GM19395 (cell line): ENCODE measurements at regions not wholly inside any gene's neighbourhood (a gene's known extent, or its start where the extent isn't known, plus 50 kb on each side); places are given as distances from the start of the nearest gene placed in this dataset.

ENCODE experiments used
- ATAC-seq: cut with Tn5 transposase; IDR thresholded peaks from one replicate; pipeline ENCODE4 v1.9.1; 2021; ENCODE audit warnings: mild to moderate bottlenecking, moderate library complexity; ENCODE audit not compliant: unreplicated experiment

DNA sequence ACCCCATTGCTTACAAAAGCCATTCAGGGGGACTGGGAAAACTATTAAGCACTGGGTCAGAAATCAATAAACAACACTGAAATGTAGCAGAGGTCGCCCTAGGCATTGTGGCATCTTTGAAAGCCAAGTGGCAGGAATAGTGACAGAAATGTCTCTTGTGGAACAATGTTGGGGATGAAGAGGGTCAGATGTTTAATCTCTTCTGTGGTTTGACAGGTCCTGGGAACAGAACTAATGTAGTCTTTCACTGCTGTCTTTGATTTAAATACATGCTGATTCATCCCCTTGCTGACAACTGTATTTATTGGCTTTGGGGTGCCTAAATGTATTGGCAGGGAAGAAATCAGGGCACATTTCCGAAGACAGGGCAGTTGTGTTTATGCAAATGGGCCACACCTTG lies 194.8 kb downstream of the ATG4C start:
- ATAC-seq = no peak

DNA sequence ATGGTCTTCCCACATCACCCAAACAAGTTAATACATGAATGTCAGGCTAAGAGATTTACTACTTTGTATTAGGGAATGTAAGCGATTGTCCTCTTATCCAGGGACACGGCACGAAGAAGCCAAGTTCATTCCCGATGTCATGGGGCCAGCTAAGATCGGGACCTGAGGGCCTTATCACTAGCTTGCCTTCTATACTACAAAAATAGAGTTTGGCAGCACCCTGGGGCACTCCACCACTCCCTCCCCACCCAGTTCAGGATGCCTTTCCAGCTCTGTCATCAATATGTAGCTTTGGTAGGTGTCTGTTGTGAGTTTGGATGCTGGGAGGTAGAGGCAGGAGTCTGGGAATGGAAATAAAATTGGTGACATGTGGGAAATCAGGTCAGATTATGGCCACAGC lies 197.5 kb downstream of the ATG4C start:
- ATAC-seq = no peak

DNA sequence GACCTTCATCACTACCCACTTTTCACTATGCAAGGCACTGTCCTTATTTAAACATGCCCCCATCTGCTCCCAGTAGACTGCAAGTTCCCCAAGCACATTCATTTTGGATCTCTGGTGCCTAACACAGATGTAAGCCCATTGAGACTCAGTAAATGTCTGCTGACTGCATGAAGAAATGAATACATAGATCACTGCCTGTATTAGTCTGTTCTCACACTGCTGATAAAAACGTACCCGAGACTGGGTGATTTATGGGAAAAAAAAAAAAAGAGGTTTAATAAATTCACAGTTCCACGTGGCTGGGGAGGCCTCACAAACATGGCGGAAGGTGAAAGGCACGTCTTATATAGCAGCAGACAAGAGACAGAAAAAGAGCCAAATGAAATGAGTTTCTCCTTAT lies 204.9 kb downstream of the ATG4C start:
- no peak for ATAC-seq

DNA sequence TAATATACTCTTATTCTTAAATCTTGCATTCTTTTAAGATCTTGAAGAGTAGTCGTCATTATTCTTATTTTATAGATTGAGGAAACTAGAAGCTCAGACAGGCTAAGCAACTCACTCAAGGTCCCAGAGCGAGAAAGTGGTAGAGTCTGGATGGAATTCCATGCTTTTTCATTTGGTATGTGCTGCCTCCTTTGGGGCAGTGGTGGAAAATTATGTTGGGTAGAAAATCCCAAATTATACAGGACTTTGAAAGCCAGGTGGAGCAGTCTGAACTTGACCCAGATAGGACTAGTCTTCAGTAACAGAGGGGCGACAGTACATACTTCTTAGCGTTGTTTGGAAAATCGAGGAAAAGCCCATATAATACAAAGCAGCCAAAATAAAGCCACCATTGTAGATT lies 205.6 kb downstream of the ATG4C start:
- ATAC-seq = no peak

DNA sequence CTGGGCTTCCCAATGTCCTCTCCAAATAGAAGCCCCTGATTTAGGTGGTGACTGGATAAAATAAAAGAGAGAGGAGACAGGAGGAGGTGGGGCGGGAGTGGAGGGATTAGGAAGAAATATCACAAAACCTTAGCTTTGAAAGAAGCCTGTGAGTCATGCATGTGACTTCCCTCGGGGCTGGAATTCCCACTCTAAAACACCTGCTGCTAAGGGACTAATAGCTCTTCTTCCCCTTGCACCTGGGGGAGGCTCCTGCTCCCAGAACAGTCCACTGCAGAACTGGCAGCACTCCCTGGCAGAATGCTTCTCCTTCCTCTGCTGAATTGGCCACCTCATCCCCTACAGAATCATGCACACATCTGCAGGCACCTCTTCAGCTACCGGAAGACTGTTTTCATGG lies 207.2 kb downstream of the ATG4C start:
- ATAC-seq = no peak

DNA sequence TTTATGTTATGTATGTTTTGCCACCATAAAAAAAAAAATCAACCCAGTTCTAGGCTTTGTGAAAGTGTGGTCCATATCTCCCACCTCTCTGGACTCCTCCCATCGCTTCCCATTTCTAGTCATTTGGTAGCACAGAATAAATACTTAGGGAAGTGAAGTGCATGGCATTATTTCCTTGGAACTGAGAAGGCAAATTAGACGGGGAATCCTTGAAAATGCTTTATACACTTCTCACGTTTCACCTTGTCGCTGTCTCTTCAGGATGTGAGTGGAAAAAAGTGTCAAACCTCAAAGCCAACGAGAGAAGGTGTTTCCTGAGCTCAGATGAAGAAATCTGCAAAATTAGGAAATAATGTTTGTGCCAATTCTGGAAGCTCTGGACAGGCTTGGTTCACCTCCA lies 209.9 kb downstream of the ATG4C start:
- no peak for ATAC-seq

DNA sequence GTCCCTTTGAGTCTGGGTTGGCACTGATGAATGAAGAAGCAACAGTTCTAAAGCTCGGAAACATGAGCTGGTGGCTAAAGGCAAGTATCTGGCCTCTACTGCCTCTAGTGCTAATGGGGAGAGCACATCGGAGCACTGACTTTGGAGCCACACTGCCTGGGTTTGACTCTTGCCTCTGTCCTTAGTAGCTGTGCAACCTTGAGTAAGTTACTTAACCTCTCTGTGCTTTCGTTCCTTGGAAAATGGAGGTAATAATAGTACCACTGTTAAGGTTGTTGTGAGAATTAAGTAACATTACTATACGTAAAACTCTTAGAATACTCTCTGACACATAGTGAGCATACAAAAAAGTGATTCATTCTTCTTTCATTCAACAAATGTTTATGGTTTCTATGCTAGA lies 211.2 kb downstream of the ATG4C start:
- ATAC-seq = no peak

DNA sequence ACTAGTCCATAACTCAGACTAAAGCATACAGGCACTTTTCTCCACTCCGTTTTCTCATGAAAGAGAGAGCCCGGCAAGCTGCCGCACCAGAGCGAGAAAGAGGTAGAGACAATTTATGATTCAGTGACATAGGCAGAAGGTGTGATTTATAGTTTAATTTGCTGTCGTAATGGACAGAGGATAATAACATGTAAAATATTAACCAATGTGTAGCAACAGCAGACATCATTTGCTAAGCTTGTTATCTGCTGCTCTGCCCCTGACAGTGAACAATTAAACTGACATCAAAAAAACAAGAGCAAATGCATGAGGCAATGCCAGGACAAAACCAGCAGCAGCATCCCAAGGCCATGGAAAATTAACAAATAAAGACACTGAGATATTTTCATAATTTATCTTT lies 214.0 kb downstream of the ATG4C start:
- no peak for ATAC-seq

DNA sequence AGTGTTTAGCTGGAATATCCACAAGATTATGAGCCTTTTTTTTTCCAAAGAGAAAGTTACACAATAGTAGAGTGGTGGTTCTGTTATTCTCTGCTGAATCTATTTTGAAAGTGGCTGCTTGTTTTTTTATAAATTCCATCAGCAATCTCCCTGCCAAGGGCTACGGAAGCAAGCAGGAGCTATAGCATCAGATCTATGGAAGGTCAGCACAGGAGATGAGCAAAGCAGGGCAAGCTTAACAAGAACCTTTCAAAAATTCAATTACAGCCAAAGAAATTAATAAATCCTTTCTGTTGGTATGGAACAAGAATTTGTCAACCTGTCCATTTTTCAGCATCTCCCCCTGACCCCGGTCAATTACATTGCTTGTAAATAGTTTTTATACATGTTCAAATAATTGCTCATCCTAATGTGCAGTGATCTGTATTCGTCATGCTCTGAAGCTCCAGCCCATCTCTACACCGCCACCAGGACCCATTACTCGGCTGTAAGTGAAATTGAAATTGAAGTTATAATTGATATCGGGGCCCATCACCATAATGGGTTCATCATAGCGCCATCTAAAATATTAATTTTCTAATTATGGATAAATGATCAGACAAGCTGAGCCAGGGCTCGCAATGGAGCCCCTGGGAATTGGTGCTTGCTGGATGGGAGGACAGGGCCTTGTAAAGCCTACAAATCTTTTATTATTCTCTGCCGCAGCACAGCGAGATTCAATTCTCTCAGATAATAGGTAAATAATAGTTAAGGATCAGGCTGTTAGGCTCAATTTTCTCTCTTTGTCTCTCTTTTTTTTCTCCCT lies 215.1 kb downstream of the ATG4C start:
- no peak for ATAC-seq

DNA sequence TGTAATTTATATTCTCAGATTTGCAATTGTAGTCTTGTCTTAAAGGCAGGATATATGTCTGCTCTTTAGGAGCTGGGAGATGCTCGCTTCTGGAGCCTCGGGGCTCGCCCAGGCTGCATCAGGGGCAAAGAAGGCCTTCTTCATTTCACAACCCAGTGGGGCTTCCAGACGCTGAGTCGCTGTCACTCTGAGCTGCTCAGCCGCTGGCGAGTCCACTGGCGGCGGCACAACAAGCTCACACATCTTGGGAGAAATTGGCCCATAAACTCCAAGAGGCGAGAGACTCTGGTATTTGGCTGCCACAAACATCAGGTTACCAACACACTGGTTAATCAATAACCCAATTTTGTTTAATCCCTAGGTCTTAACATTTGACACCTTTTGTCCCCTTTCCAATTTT lies 216.6 kb downstream of the ATG4C start:
- no peak for ATAC-seq

DNA sequence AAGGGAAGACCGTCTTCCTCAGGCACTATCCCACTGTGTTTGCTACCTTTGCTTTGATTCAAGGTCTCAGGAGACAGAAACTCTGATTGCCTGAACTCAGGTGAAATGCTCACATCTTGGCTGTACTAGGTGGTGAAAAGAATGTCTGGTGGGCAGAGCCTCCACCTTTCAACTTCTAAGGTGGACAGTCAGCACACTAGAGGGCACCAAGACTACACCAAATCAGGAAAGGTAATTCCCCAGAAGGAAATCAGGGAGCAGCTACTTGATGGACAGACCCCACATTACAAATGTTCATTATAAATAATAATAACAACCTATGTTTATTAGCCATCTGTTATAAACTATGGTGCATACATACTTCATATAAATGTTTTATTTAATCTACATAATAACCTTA lies 220.9 kb downstream of the ATG4C start:
- no peak for ATAC-seq

DNA sequence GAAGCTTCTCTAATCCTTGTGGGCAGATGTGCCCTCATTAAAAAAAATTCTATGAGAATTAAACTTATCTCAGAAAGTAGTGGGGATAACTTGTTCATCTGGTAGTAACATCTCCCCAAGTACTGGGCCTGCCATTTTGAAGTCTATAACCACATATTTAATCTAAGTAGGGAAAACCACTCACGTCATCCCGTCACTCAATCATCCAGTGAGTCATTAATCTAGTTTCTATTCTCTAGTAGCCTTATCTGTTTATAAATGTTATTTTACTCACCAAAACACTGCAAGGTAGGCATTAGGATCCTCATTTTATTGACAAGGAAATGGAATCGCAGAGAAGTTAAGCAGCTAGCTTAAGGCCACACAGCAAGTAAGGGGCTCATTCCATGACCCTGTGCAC lies 221.9 kb downstream of the ATG4C start:
- ATAC-seq = no peak

DNA sequence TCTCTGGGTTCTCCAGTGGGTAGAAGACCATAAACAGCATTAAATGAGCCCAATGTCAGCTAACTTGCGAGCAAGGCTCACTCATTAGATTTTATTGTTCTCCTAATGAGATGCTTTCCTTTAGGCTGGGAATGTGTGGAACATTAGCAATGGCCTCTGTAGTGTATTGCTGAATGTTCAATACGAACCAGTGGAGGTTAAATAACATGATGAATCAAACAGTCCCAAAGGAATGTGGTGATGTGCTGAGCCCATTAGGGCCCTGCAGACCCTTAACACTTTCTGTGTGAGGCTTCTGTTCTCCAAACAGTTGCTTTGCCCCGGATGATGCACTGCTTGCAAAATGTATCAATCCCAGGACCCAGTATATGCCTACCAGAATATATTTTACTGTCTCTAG lies 225.5 kb downstream of the ATG4C start:
- ATAC-seq = no peak

DNA sequence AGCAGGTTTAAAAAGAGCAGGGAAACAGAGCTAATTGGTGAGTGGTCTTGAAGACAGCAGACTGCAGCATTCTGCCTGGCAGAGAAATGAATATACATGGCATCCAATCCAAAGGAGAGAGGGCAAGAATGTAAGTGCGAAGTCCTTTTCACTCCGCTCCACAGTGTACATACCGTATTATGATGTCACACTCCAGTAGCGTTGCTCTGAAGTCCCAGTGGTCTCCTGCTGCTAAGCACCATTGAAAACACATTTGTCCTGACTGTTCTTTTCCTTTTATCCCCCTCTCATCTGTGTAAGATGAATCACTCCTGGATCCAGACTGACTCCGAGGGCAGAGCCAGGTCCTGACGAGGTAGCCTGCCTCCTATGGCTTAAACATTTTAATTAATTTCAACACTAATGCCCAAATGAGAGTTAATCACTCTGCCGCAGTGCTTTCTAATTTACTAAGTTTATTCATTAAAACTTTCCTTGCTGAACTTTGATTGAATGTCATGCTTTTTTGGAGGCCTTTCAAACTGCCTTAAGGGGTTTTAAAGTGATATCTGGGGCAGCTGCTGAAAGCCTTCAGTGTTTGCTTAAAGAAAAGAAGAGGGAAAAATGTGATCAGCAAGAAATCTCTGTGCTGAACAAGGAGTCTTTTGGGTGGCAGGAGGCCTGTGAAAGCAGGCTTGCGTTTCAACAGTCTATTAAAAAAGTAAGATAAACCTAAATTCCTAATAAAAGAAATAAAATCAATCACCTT lies 227.2 kb downstream of the ATG4C start:
- no peak for ATAC-seq

DNA sequence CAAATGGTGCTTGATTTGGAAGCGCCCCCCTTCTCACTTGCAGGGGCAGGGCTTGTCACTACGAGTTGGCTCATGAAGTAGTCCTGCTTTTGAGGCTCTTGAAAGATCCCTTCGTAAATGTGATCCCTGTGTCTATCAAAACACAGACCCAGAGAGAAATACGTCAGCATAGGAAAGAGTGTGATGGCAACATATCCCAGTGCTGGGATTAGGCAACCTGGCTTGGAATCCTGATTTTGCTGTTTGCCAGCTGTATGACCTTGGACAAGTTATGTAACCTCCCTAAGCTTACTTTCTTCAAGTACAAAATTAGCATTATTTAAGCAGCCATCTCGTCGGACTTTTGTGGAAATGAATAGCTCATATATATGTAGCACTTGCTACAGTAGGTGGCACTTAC lies 228.4 kb downstream of the ATG4C start:
- ATAC-seq = no peak

DNA sequence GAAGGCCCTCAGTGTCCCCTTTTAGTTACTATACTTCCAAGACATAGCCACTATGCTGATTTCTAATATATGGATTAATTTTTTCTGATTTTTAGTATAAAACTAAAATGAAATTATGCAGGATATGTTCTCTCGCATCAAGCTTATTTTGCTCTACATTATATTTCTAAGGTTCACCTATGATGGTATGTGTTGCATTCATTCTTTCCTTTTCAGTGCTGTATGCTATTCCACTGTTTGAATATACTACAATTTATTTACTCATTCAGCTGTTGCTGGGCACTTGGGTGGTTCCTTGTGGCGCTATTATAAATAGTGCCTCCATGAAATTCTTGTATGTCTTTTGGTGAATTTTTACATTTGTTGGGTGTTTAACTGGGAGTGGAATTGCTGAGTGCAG lies 230.3 kb downstream of the ATG4C start:
- ATAC-seq = no peak

DNA sequence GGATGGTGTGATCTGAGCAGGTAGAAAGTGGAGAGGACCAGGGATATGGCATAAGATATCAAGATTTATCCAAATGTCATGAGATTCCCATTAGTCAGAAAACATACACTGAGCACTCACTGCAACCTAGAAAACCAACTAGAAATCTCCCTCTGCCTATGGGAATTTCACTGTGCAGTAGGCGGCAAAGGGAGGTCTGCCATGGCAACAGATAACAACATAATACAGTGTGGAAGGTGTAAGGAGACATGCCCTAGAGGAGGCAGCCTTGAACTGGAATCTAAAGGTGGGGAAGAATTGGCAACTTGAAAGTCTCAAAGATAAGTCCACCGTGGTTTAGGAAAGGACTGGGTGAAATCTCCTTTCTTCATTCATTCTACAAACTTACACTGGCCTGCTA lies 238.4 kb downstream of the ATG4C start:
- ATAC-seq = no peak

DNA sequence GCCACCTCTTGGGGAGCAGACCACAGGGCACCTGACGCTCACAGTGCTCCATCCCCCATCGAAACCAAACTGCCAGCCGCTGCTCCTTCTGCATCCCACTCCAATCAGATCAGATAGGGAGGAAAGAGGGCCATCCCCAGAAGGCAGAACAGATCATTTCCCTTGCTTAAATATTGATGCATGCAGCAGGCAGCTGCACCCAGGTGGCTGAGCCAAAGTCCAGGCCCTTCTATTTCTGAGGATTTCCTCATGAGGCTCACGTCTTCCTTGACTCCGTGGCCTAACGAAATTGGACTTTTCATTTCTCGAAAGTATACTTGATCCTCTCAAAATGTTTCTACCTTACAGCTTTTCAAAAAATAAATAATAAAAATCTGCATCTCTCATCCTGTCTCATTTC lies 239.2 kb downstream of the ATG4C start:
- no peak for ATAC-seq

DNA sequence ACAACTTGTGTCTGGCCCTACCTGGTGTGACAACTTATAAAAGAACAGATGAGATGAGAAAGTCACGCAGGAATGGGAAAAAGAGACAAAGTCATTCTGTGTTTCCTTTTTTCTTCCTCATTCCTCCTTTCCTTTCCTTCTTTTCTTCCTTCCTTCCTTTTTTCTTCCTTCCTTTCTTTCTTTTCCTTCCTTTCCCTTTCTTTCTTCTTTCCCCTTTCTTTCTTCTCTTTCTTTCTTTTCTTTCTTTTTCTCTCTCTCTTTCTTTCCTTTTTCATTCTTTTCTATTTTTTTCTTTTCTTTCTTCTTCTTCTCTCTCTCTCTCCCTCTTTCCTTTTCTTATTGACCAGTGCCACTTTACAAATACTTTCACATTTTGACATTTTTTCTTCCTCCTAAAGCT lies 239.7 kb downstream of the ATG4C start:
- ATAC-seq = no peak

DNA sequence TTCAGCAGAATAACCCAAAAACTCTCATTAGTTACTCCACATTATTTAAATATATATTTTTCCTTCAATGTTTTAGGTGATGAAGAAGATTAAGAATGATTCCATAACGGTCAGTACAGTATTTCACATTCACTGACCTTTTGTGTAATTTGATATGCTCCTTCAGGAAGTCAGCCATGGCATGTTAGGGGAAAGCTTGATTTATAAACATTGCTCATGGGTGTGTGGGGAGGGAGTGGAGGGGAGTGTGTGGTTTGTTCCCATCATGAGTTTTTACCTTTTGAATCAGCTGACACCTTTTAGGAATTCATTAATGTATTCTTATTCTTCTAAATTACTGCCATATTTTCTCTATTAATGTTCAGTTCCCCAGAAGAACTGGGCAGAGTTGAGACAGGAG lies 240.2 kb downstream of the ATG4C start:
- ATAC-seq = no peak

DNA sequence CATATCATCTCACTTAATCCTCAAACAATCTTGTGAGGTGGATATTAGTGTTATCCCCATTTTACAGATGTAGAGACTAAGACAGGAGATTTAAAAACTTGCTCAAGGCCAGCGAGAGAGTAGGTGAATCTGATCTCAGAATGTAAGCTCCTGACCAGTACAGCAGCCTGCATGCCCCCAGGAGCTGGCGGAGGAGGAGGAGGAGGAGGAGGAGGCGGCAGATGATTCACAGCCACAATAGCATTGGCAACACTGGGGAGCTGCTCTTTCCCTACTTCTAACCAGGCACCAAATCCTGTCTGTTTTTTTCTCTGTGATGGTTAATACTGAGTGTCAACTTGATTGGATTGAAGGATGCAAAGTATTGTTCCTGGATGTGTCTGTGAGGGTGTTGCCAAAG lies 243.2 kb downstream of the ATG4C start:
- no peak for ATAC-seq

DNA sequence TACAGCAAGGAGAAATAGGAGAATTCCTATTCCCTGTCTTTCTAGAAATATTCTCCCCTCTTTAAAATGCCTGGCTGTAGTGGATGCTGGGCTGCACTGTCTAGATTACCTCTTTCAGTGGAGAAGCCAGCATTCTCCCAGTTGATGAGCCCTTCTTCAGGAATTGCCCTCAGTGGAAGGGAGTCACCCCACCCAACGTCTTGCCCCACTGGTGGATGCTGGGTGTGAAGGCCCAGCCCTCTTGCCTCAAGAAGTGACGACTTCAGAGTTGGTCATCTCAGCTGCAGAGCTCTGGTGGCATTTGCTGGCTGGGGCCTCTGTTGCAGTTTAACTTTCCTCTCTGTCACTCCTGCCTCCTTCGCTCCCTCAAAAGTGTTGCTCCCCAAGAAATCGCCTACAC lies 248.2 kb downstream of the ATG4C start:
- no peak for ATAC-seq

DNA sequence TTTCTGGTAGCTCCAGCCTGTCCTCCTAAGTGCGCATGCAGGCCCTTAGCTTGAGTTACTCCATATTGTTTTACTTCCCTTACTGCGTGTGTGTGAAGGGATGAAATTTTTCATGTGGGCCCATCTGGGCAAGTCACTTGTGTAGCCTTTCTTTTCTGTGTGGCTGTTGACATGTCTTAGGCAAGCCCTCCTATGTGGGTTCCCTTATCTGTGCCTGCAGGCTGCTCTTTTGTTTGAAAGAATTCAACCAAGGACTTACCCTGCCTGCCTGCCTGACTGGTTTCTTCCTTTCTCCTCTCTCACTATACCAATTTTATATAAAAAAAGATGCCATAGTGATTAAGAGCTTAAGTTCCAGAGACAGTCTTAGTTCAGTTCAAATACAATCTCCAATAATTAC lies 249.3 kb downstream of the ATG4C start:
- no peak for ATAC-seq
